Fibroblast of lung (primary cell): ENCODE measurements at regions not wholly inside any gene's neighbourhood (a gene's known extent, or its start where the extent isn't known, plus 50 kb on each side); places are given as distances from the start of the nearest gene placed in this dataset.

Experiments
- DNase-seq, 2 donors: peaks; one replicate each; pipeline versions ENCODE4 v3.0.0 to v3.0.0-alpha.2; 2010; ENCODE audit warnings: low read depth in 2 of 2
- H2AFZ ChIP-seq: 2 replicates; pipeline ENCODE4 v1.5.1; 2012; ENCODE audit warnings: low read length, control low read depth, inconsistent platforms
- H3K27ac ChIP-seq: 2 replicates; pipeline ENCODE4 v1.5.1; 2011; ENCODE audit warnings: low read length, control low read depth; ENCODE audit not compliant: insufficient read depth
- H3K27me3 ChIP-seq: 2 replicates; pipeline ENCODE4 v1.5.1; 2011; ENCODE audit warnings: mild to moderate bottlenecking, low read length; ENCODE audit not compliant: control insufficient read depth, insufficient read depth
- H3K36me3 ChIP-seq: 2 replicates; pipeline ENCODE4 v1.5.1; 2011; ENCODE audit warnings: low read length; ENCODE audit not compliant: control insufficient read depth, insufficient read depth
- H3K4me1 ChIP-seq: 2 replicates; pipeline ENCODE4 v1.5.1; 2011; ENCODE audit warnings: low read length; ENCODE audit not compliant: control insufficient read depth, insufficient read depth; ENCODE audit errors: extremely low read depth
- H3K4me2 ChIP-seq: 2 replicates; pipeline ENCODE4 v1.5.1; 2011; ENCODE audit warnings: low read length, control low read depth; ENCODE audit not compliant: insufficient read depth; ENCODE audit errors: extremely low read depth
- H3K4me3 ChIP-seq, 4 experiments: fragments of 200-600 bp in 1 of 4; sonication (generic) in 1 of 4; replicated peaks in 1 of 4; 2 replicates each; pipeline ENCODE4 v1.5.1; 2011 to 2016; ENCODE audit warnings: low read length in 4 of 4, low read depth in 3 of 4, mild to moderate bottlenecking in 3 of 4, control low read depth in 2 of 4, inconsistent platforms in 1 of 4, mixed read lengths in 1 of 4; ENCODE audit not compliant: insufficient read depth in 1 of 4; ENCODE audit errors: control extremely low read depth in 1 of 4
- H3K79me2 ChIP-seq: 2 replicates; pipeline ENCODE4 v1.5.1; 2012; ENCODE audit warnings: mild to moderate bottlenecking, low read length, inconsistent platforms; ENCODE audit not compliant: control insufficient read depth, insufficient read depth
- H3K9ac ChIP-seq: 2 replicates; pipeline ENCODE4 v1.5.1; 2011; ENCODE audit warnings: mild to moderate bottlenecking, low read length, control low read depth; ENCODE audit not compliant: insufficient read depth
- H3K9me3 ChIP-seq: 2 replicates; pipeline ENCODE4 v1.5.1; 2012; ENCODE audit warnings: low read depth, low read length; ENCODE audit not compliant: control insufficient read depth, insufficient read depth
- H4K20me1 ChIP-seq: 2 replicates; pipeline ENCODE4 v1.5.1; 2011; ENCODE audit warnings: low read length; ENCODE audit not compliant: control insufficient read depth, insufficient read depth; ENCODE audit errors: extremely low read depth
- EZH2 ChIP-seq: IDR thresholded peaks from 2 replicates; pipeline ENCODE4 v1.5.1; 2012; ENCODE audit warnings: low read length, control low read depth, mild to moderate bottlenecking; ENCODE audit errors: missing control alignments
- TF ChIP-seq, protein P1 (sequence below), 2 donors: IDR thresholded peaks in 1 of 2; conservative IDR thresholded peaks in 1 of 2; 1 replicate in 1 of 2; 2 replicates in 1 of 2; pipeline ENCODE4 v1.5.1; 2011 to 2012; ENCODE audit warnings: low read length in 2 of 2, control low read depth in 1 of 2, inconsistent platforms in 1 of 2, low read depth in 1 of 2, mild to moderate bottlenecking in 1 of 2

GRCh38 chr1:209398313-209398991, 185.1 kb upstream of the CAMK1G start:
- TF ChIP-seq EZH2, result no peak
- H3K79me2 ChIP-seq, result no peaks in the 10 kb centered on the region
- no peaks in the 10 kb centered on the region for H3K27me3 ChIP-seq
- no peak overlapping the region for H3K27ac ChIP-seq
- peak; percentile 78 to 95 for DNase-seq
- no peak overlapping the region for H2AFZ ChIP-seq
- H3K9ac ChIP-seq, result no peak overlapping the region
- no peaks in the 10 kb centered on the region for H4K20me1 ChIP-seq
- H3K36me3 ChIP-seq, result no peaks in the 10 kb centered on the region
- H3K9me3 ChIP-seq, result no peaks in the 10 kb centered on the region
- peaks cover 12% of the 10 kb centered on the region for H3K4me1 ChIP-seq
- H3K4me3 ChIP-seq, result no peak overlapping the region
- H3K4me2 ChIP-seq, result no peak overlapping the region

DNA sequence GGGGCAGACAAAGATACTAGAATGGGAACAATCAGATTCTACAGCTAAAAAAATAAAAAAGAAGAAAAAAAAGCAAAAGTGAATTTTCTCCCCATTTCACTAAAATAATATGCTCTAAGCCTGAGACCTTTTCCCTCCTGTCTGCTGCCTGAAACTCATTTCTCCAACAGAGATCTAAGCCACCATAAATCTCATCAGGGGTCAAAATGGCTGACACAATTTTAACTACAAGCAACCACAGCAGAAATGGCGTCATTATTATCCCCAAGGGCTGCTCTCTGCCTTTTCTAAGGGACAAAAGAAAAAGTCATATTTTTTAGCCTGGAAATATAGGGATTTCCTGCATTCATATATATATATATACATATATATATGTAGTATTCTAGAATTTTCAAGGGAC, 183.7 kb upstream of the CAMK1G start:
- Histone ChIP-seq H4K20me1 (no peaks in the 10 kb centered on the region), H3K4me1 (peaks cover 12% of the 10 kb centered on the region), H3K4me3 (no peak overlapping the region), H3K4me2 (no peak overlapping the region), H3K9ac (no peak overlapping the region), H2AFZ (no peak overlapping the region), H3K27ac (no peak overlapping the region), H3K79me2 (no peaks in the 10 kb centered on the region), H3K36me3 (no peaks in the 10 kb centered on the region), H3K9me3 (no peaks in the 10 kb centered on the region), H3K27me3 (no peaks in the 10 kb centered on the region)
- DNase-seq, result no peak
- TF ChIP-seq, protein P1, sequence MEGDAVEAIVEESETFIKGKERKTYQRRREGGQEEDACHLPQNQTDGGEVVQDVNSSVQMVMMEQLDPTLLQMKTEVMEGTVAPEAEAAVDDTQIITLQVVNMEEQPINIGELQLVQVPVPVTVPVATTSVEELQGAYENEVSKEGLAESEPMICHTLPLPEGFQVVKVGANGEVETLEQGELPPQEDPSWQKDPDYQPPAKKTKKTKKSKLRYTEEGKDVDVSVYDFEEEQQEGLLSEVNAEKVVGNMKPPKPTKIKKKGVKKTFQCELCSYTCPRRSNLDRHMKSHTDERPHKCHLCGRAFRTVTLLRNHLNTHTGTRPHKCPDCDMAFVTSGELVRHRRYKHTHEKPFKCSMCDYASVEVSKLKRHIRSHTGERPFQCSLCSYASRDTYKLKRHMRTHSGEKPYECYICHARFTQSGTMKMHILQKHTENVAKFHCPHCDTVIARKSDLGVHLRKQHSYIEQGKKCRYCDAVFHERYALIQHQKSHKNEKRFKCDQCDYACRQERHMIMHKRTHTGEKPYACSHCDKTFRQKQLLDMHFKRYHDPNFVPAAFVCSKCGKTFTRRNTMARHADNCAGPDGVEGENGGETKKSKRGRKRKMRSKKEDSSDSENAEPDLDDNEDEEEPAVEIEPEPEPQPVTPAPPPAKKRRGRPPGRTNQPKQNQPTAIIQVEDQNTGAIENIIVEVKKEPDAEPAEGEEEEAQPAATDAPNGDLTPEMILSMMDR (conservative IDR thresholded peaks at IDR 0.05 in 1 of 2, IDR thresholded peaks at IDR 0.05 in 1 of 2; ENCODE audit: low read depth in 1 of 2, low read length in 2 of 2), result no peak
- no peak for TF ChIP-seq EZH2

DNA sequence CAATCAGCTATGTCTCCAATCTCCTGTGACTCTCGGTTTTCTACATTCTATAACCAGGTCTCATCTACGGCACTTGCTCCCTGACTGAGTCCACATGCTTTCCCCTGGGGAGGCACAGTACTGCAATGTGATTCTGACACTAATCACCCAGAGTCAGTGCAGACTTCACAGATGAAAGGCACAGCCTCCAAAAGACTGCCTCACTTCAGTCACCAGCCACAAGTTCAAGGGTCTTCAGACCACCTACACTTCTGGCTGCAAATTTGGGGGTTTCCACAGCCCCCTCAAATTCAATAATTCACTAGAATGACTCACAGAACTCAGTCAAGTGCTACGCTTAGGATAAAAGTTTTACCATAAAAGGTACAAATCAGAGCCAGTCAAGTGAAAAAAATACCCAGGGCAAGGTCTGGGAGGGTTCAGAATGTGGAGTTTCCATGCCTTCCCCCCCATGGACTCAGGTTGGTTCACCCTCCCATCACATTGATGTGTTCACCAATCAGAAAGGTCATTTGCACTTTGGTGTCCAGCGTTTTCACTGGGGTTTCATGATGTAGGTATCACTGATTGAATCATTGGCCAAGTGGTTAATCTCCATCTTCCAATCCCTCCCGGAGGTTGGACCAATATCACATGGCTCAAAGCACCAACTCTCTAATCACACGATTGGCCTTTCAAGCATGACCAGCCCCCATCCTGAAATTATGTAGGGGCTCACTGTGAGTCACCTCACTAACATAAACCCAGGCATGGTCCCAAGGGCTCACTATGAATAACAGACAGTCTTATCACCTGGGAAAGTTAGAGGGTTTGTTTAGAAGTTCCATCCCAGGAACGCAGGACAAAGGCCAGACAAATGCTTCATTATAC, 182.9 kb upstream of the CAMK1G start:
- H3K4me1 ChIP-seq, result peaks cover 10% of the 10 kb centered on the region
- TF ChIP-seq, protein P1 (conservative IDR thresholded peaks at IDR 0.05 in 1 of 2, IDR thresholded peaks at IDR 0.05 in 1 of 2; ENCODE audit: low read depth in 1 of 2, low read length in 2 of 2), result no peak
- TF ChIP-seq EZH2, result no peak
- DNase-seq, result peak in 1 of 2 donors; percentile 56
- H3K9me3 ChIP-seq, result no peaks in the 10 kb centered on the region
- H3K27me3 ChIP-seq, result no peaks in the 10 kb centered on the region
- H2AFZ ChIP-seq, result no peak overlapping the region
- no peak overlapping the region for H3K4me3 ChIP-seq
- no peak overlapping the region for H3K27ac ChIP-seq
- H4K20me1 ChIP-seq, result no peaks in the 10 kb centered on the region
- no peaks in the 10 kb centered on the region for H3K36me3 ChIP-seq
- no peak overlapping the region for H3K4me2 ChIP-seq
- no peak overlapping the region for H3K9ac ChIP-seq
- H3K79me2 ChIP-seq, result no peaks in the 10 kb centered on the region
